NCI-H2171 (cell line): ENCODE measurements at regions not wholly inside any gene's neighbourhood (a gene's known extent, or its start where the extent isn't known, plus 50 kb on each side); places are given as distances from the start of the nearest gene placed in this dataset.
"Not testable (repeated sequence)": the region's sequence is repeated elsewhere in the genome, so short reads cannot be mapped to it uniquely, and the experiment has no call there.

Source experiments
- DNase-seq: peaks from one replicate; lab custom pipeline; 2025; lab: John Stamatoyannopoulos, UW

GRCh38 chr9:22170556-22170955, 161.5 kb upstream of the CDKN2B start:
- DNase-seq, result no peak

GRCh38 chr9:22170990-22171670, 162.0 kb upstream of the CDKN2B start:
- DNase-seq, result no peak

DNA sequence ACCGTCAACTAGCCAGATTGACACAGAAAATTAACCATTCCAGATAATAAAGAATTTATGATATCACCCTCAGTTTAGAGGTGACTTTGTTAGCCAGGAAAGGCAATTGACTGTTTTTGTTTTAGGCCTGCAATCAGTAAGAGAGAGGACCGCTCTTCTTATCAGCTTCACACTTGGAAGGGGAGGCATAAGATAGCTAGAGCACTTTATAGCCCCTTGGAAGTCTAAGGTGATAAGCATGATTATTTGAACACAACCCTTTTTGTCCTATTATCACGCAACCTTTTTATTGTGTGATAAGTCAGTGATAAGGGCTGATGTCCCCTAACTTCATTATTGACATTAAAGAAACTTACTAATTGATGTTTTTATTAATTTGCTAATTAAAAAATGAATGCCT, 162.6 kb upstream of the CDKN2B start:
- no peak for DNase-seq

DNA sequence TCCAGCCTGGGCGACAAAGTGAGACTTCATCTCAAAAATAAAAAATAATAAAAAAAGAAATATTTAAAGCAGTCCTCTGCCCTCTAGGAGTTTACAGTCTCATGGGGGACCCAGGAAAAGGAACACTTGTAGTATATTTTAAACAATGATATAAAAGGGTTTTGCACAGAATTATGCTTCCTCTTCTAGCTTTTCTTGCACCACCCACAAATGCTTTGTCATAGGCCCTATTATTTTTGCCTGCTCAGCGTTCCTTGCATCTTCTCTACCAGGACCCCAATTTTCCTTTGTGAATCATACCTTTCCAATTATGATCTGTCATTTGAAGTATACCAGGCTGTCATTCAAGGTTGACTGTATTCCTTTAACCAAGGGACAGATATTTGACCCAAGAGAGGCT, 164.8 kb upstream of the CDKN2B start:
- DNase-seq, result no peak

GRCh38 chr9:22175972-22176545, 167.0 kb upstream of the CDKN2B start:
- DNase-seq, result no peak

DNA sequence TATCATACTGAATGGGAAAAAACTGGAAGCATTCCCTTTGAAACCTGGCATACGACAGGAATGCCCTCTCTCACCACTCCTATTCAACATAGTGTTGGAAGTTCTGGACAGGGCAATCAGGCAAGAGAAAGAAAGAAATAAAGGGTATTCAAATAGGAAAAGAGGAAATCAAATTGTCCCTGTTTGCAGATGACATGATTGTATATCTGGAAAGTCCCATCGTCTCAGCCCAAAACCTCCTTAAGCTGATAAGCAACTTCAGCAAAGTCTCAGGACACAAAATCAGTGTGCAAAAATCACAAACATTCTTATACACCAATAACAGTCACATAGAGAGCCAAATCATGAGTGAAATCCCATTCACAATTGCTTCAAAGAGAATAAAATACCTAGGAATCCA, 171.9 kb upstream of the CDKN2B start:
- DNase-seq, result not testable (repeated sequence)

DNA sequence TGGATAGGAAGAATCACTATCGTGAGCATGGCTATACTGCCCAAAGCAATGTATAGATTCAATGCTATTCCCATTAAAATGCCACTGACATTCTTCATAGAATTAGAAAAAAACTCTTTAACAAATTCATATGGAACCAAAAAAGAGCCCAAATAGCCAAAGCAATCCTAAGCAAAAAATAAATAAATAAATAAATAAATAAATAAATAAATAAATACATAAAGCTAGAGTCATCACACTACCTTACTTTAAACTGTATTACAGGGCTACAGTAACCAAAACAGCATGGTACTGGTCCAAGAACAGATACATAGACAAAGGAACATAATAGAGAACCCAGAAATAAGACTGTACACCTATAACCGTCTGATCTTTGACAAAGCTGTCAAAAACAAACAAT, 180.4 kb upstream of the CDKN2B start:
- DNase-seq, result no peak

DNA sequence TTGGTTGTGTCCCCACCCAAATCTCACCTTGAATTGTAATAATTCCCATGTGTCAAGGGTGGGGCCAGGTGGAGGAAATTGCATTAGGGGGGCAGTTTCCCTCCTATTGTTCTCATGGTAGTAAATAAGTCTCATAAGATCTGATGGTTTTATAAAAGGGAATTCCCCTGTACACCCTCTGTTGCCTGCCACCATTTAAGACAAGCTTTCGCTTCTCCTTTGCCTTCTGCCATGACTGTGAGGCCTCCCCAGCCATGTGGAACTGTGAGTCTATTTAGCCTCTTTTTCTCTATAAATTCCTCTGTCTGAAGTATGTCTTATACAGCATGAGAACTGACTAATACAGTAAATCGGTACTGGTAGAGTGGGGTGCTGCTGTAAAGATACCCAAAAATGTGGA, 187.9 kb upstream of the CDKN2B start:
- not testable (repeated sequence) for DNase-seq

GRCh38 chr9:22198681-22199080, 189.6 kb upstream of the CDKN2B start:
- no peak for DNase-seq

GRCh38 chr9:22201256-22201655, 192.2 kb upstream of the CDKN2B start:
- DNase-seq, result no peak

GRCh38 chr9:22203371-22204138, 194.4 kb upstream of the CDKN2B start:
- DNase-seq, result no peak

DNA sequence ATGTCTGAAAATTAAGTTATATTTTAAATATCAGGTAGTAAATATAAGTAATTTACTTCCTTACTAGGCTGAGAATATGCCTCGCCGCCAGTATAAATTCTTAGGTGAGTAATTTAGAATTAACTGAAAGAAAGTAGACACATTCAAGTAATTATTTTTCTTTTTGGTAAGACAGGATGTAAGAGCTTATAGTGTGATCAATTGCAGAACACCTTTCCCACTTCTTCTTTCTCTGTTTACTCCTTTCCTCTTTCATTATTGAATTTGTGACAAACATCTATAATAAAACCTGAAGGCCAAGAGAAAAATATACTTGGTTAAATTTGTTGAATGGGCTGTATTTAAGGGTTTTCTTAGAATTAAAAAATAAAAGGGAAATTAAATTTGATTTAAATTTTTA, 195.1 kb upstream of the CDKN2B start:
- no peak for DNase-seq

DNA sequence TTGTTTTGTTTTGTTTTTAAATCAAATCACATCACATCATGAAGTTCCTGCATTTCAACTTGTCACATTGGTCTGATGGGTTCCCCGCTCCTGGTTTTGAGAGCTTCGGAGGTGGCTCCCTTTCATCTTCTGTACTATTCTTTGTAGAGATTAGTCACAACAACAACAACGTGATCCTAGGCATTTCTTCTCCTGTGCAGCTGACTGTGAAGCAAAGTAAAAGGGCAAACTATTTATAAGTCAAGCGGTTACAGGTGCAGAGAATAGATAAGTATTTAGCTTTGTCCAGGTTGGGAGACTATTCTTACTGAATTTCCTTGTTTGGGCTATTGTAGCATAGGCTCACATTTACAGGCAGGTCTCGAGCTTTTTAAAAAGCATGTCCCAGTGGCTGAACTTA, 197.7 kb upstream of the CDKN2B start:
- no peak for DNase-seq

DNA sequence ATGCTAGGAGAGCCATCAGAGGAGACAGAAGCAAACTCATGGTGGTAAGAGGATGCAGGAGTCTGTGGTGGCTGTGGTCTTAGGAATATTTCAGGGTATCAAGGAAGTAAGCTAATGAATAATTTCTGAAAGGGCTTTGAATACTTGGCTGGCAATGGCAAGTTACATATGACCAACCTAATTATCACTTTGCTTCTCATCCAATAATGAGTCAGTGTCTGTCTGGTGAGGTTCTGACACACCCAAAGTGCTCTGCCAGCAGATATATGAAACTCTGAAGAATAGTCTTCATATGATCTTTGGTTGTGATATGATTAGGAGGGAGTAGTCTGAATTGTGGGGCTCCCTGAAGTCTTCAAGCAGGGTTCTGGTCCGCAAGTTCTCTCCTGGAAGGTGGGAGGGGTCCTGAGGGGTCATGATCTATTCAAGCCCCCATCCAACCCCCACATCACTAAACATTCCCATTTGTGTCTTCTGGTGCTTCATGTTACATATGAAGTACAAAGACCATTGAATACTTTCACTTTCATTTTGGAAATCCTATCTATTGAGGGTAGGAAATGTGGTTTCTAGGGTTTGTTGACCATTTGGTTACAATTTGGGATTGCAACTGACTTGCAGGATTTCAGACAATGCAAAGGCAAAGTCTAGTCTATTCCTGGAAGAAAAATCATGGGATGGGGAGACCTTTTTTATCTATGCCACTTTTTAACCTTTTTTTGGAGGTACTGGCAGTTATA, 199.9 kb upstream of the CDKN2B start:
- DNase-seq, result no peak

- DNase-seq, result no peak
Measured at GRCh38 chr9:22210262-22210661, 201.2 kb upstream of the CDKN2B start.

- no peak for DNase-seq
Measured at GRCh38 chr9:22210936-22211335, 201.8 kb upstream of the CDKN2B start.

DNA sequence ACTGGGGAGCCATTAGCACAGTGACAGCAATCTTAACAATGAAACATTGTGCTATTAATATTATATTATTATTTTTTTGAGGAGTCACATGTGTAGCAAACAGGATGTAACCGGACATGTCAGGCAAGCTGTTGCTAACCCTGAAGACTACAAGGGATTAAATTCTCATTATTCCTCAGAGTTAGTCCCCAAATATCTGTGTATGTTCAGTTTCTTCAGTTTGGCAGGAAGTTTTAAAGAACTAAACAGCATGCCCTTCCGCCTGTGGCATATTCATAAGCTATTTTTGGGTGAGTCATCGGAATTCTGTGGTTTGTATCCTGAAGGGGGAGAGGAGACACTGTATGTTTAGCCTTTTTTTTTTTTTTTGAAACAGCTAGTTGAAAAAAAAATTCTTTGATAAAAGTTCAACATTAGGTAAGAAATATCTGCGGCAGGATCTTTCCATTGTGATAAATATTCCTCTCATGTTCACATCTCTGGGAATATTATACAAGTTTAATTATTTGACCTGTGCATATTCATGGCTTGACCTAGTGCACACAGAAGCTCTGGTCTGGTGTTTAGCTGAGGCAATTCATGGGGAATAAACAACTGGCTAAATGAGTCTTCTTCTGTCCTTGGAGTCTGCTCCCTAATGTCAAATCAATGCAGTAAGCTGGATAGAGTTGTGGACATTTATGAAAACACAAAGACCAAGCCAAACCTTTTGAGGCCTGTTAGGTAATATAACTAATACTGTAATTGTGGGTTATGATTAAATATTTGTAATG, 202.7 kb upstream of the CDKN2B start:
- no peak for DNase-seq

GRCh38 chr9:22214021-22214420, 204.9 kb upstream of the CDKN2B start:
- no peak for DNase-seq

- DNase-seq, result no peak
Measured at GRCh38 chr9:22214497-22215031, 205.5 kb upstream of the CDKN2B start.

DNA sequence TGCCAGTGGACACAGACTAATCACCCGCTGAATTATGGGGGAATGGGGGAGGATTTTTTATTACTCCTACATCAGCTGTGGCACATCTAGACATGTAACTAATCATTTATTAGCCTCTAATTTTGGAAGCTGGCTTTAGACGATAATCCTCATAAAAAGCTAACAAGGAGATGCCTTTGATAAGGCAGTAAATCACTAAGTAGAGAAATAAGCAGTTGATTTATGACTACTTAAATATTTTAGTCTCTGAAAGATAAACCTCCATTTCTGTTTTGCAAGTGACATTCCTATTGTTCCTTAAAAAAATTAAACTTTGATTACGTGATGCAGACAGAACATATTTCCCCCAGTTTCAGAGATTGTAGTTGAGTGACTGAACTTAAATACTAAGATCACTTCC, 206.4 kb upstream of the CDKN2B start:
- DNase-seq, result no peak

DNA sequence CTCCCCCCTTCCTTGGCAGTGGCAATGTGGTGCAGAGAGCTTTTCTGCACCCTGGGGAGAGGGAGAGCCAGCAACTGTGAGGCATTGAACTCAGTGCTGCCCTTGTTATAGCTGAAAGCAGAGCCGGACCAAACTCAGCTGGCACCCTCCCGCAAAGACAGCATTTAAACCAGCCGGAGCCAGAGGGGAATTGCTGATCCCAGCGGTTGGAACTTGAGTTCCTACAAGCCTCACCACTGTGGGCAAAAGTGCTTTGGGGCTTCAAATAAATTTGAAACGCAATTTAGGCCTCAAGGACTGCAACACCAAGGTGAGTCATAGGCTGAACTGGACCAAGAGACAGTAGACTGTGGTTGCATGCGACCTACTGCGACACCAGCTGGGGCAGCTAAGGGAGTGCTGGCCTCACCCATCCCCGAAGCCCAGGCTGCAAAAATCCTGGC, 207.6 kb upstream of the CDKN2B start:
- DNase-seq, result no peak

DNA sequence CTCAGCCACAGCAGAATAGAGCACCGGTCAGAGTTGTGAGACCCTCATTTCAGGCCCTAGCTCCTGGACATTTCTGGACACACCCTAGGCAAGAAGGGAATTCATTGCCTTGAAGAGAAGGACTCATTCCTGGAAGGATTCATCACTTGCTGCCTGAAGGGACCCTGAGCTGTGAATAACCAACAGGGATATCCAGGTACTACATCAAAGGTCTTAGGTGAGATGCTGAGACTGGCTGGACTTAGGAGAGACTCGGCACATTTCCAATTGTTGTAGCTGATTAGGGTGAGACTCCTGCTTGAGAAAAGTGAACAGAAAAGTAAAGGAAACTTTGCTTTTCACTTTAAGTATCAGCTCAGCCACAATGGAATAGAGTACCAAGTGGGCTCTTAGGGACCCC, 208.1 kb upstream of the CDKN2B start:
- DNase-seq, result no peak
